OCI-LY3 (cell line): ENCODE measurements at regions not wholly inside any gene's neighbourhood (a gene's known extent, or its start where the extent isn't known, plus 50 kb on each side); places are given as distances from the start of the nearest gene placed in this dataset.

ENCODE experiments used
- H2AFZ ChIP-seq: fragments of 200-600, 300-600 bp; shearing (Covaris generic); 2 replicates; pipeline ENCODE4 v1.6.0; 2014; ENCODE audit warnings: antibody characterized with exemption, low read depth, low read length
- H3K27ac ChIP-seq: fragments of 200-600, 300-600 bp; sonication (generic); 2 replicates; pipeline ENCODE4 v1.5.1; 2014; ENCODE audit warnings: mild to moderate bottlenecking, low read length, moderate library complexity, mixed read lengths
- H3K27me3 ChIP-seq: fragments of 200-600, 300-600 bp; sonication (generic); 2 replicates; pipeline ENCODE4 v1.6.1; 2014; ENCODE audit warnings: low read depth, low read length, mixed read lengths
- H3K36me3 ChIP-seq: fragments of 200-600, 300-600 bp; sonication (generic); replicated peaks from 2 replicates; pipeline ENCODE3; 2014; ENCODE audit warnings: low read depth, low read length, mixed read lengths
- H3K4me1 ChIP-seq: fragments of 300-600, 200-600 bp; sonication (generic); 2 replicates; pipeline ENCODE4 v1.6.1; 2014; ENCODE audit warnings: low read length, mixed read lengths
- H3K4me2 ChIP-seq: fragments of 200-600, 300-600 bp; sonication (generic); 2 replicates; pipeline ENCODE4 v1.6.1; 2014; ENCODE audit warnings: low read length, mixed read lengths
- H3K4me3 ChIP-seq: fragments of 300-600, 200-600 bp; sonication (generic); 2 replicates; pipeline ENCODE4 v1.5.1; 2014; ENCODE audit warnings: antibody characterized with exemption, mild to moderate bottlenecking, low read length, moderate library complexity
- H3K79me2 ChIP-seq: fragments of 300-600, 200-600 bp; shearing (Covaris generic); 2 replicates; pipeline ENCODE4 v1.6.1; 2014; ENCODE audit warnings: mild to moderate bottlenecking, low read length, mixed read lengths
- H3K9ac ChIP-seq: fragments of 300-600, 200-600 bp; shearing (Covaris generic); 2 replicates; pipeline ENCODE4 v1.6.0; 2014; ENCODE audit warnings: mild to moderate bottlenecking, low read length, moderate library complexity
- H3K9me3 ChIP-seq: fragments of 200-600, 300-600 bp; shearing (Covaris generic); 2 replicates; pipeline ENCODE4 v1.6.1; 2014; ENCODE audit warnings: low read length, mixed read lengths; ENCODE audit not compliant: insufficient read depth
- H4K20me1 ChIP-seq: fragments of 200-600, 300-600 bp; sonication (generic); 2 replicates; pipeline ENCODE4 v1.6.1; 2016; ENCODE audit warnings: low read length, mixed read lengths; ENCODE audit not compliant: insufficient read depth
- CTCF ChIP-seq: fragments of 200-600, 300-600 bp; sonication (generic); IDR thresholded peaks from 2 replicates; pipeline ENCODE4 v1.5.1; 2014; ENCODE audit warnings: antibody characterized with exemption, low read length, low read depth
- EZH2phosphoT487 ChIP-seq: fragments of 200-600 bp; shearing (Covaris generic); IDR thresholded peaks from 2 replicates; pipeline ENCODE4 v1.6.1; 2018; ENCODE audit warnings: antibody characterized with exemption, mixed run types, low read depth

GRCh38 chr10:4723860-4724259, 102.1 kb upstream of the AKR1E2 start:
- Histone ChIP-seq H3K4me2 (no peak overlapping the region), H3K27me3 (no peaks in the 10 kb centered on the region), H3K9me3 (no peaks in the 10 kb centered on the region), H3K4me1 (no peaks in the 10 kb centered on the region), H3K9ac (no peak overlapping the region), H4K20me1 (no peaks in the 10 kb centered on the region), H3K36me3 (no peaks in the 10 kb centered on the region), H2AFZ (no peak overlapping the region), H3K27ac (no peak overlapping the region), H3K79me2 (no peaks in the 10 kb centered on the region), H3K4me3 (no peak overlapping the region)
- no peak for TF ChIP-seq EZH2phosphoT487
- no peak for TF ChIP-seq CTCF

- Histone ChIP-seq H3K4me1 (no peaks in the 10 kb centered on the region), H3K4me2 (no peak overlapping the region), H3K4me3 (no peak overlapping the region), H3K79me2 (no peaks in the 10 kb centered on the region), H2AFZ (no peak overlapping the region), H4K20me1 (no peaks in the 10 kb centered on the region), H3K27ac (no peak overlapping the region), H3K9me3 (no peaks in the 10 kb centered on the region), H3K9ac (no peak overlapping the region), H3K27me3 (no peaks in the 10 kb centered on the region), H3K36me3 (no peaks in the 10 kb centered on the region)
- TF ChIP-seq CTCF (no peak), EZH2phosphoT487 (no peak)
Observed at GRCh38 chr10:4721999-4722753, 103.8 kb upstream of the AKR1E2 start.

GRCh38 chr10:4720463-4720862, 105.5 kb upstream of the AKR1E2 start:
- TF ChIP-seq EZH2phosphoT487 (no peak), CTCF (no peak)
- no peaks in the 10 kb centered on the region for H3K9me3 ChIP-seq
- H3K27me3 ChIP-seq: no peaks in the 10 kb centered on the region
- H3K4me3 ChIP-seq: no peak overlapping the region
- H3K79me2 ChIP-seq: no peaks in the 10 kb centered on the region
- no peaks in the 10 kb centered on the region for H4K20me1 ChIP-seq
- H3K4me1 ChIP-seq: no peaks in the 10 kb centered on the region
- H3K27ac ChIP-seq: no peak overlapping the region
- H3K36me3 ChIP-seq: no peaks in the 10 kb centered on the region
- no peak overlapping the region for H3K9ac ChIP-seq
- no peak overlapping the region for H2AFZ ChIP-seq
- no peak overlapping the region for H3K4me2 ChIP-seq

GRCh38 chr10:4719671-4720070, 106.3 kb upstream of the AKR1E2 start:
- Histone ChIP-seq H3K36me3 (no peaks in the 10 kb centered on the region), H3K4me2 (no peak overlapping the region), H3K9ac (no peak overlapping the region), H3K9me3 (no peaks in the 10 kb centered on the region), H3K27me3 (no peaks in the 10 kb centered on the region), H3K27ac (no peak overlapping the region), H2AFZ (no peak overlapping the region), H4K20me1 (no peaks in the 10 kb centered on the region), H3K79me2 (no peaks in the 10 kb centered on the region), H3K4me1 (no peaks in the 10 kb centered on the region), H3K4me3 (no peak overlapping the region)
- no peak for TF ChIP-seq CTCF
- no peak for TF ChIP-seq EZH2phosphoT487
